ENCODE measurements at regions not wholly inside any gene's neighbourhood (a gene's known extent, or its start where the extent isn't known, plus 50 kb on each side); places are given as distances from the start of the nearest gene placed in this dataset.

- Mint-ChIP-seq H3K4me3 (no peak overlapping the region), H3K4me1 (ENCODE audit: low read depth) (no peaks in the 10 kb centered on the region), H3K36me3 (ENCODE audit: low read depth) (no peaks in the 10 kb centered on the region), H3K27me3 (peaks cover 3% of the 10 kb centered on the region), H3K27ac (no peak overlapping the region), H3K9me3 (peaks cover 6% of the 10 kb centered on the region)
Observed at GRCh38 chr14:81653626-81654025, 120.0 kb upstream of the SEL1L start.

- H3K4me3 Mint-ChIP-seq: no peak overlapping the region
- H3K27me3 Mint-ChIP-seq: peaks cover 3% of the 10 kb centered on the region
- no peak overlapping the region for H3K27ac Mint-ChIP-seq
- peaks cover 4% of the 10 kb centered on the region for H3K9me3 Mint-ChIP-seq
- H3K36me3 Mint-ChIP-seq (ENCODE audit: low read depth): no peaks in the 10 kb centered on the region
- H3K4me1 Mint-ChIP-seq (ENCODE audit: low read depth): no peaks in the 10 kb centered on the region
Observed at GRCh38 chr14:81655423-81656314, 122.0 kb upstream of the SEL1L start.

- Mint-ChIP-seq H3K4me3 (no peak overlapping the region), H3K27me3 (peaks cover 3% of the 10 kb centered on the region), H3K9me3 (peaks cover 4% of the 10 kb centered on the region), H3K27ac (no peak overlapping the region), H3K4me1 (ENCODE audit: low read depth) (no peaks in the 10 kb centered on the region), H3K36me3 (ENCODE audit: low read depth) (no peaks in the 10 kb centered on the region)
Observed at GRCh38 chr14:81656811-81657210, 123.2 kb upstream of the SEL1L start.

- Mint-ChIP-seq H3K36me3 (ENCODE audit: low read depth) (no peaks in the 10 kb centered on the region), H3K9me3 (no peaks in the 10 kb centered on the region), H3K27ac (no peak overlapping the region), H3K27me3 (no peaks in the 10 kb centered on the region), H3K4me1 (ENCODE audit: low read depth) (no peaks in the 10 kb centered on the region), H3K4me3 (no peak overlapping the region)
Observed at GRCh38 chr14:81662066-81662465, 128.4 kb upstream of the SEL1L start.

DNA sequence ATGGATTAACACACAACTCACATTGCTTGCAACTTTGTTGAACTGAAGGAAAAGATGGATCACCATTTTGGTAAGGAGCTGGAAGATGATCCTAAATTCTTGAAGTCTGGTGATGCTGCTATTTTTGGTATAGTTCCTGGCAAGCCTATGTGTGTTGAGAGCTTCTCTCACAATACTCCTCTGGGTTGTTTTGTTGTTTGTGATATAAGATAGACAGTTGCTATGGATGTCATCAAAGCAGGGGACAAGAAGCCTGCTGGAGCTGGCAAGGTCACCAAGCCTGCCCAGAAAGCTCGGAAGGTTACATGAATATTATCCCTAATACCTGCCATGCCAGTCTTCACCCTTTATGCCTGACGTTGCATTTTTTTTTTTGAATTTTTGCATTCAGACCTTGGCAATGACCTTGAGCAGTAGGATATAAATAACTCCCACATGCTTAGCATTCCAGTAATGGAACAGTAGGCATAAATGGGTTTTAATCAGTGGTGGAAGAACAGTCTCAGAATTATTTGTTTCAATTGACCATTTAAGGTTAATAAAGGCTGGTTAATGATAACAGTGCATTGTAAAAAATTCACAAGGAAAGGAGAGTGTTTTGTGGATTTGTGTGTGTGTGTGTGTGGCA is 129.0 kb upstream of the SEL1L start:
- no peaks in the 10 kb centered on the region for H3K27me3 Mint-ChIP-seq
- no peak overlapping the region for H3K27ac Mint-ChIP-seq
- no peaks in the 10 kb centered on the region for H3K36me3 Mint-ChIP-seq (ENCODE audit: low read depth)
- no peak overlapping the region for H3K4me3 Mint-ChIP-seq
- H3K4me1 Mint-ChIP-seq (ENCODE audit: low read depth): no peaks in the 10 kb centered on the region
- H3K9me3 Mint-ChIP-seq: no peaks in the 10 kb centered on the region

DNA sequence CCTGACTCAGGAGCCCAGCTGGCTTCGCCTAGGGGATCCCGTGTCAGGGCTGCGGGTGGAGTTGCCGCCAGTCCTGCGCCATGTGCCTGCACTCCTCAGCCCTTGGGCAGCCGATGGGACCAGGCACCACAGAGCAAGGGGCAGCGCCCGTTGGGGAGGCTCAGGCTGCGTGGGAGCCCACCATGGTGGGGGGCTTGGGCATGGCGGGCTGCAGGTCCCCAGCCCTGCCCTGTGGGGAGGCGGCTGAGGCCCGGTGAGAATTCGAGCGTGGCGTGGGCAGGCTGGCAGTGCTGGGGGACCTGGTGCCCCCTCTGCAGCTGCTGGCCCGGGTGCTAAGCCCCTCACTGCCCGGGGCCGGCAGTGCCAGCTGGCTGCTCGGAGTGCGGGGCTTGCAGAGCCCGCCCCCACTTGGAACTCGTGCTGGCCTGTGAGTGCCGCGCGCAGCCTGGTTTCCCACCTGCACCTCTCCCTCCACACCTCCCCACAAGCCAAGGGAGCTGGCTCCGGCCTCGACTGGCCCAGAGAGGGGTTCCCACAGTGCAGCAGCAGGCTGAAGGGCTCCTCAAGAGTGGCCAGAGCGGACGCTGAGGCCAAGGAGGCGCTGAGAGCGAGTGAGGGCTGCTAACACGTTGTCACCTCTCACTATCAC is 135.1 kb upstream of the SEL1L start:
- no peaks in the 10 kb centered on the region for H3K27me3 Mint-ChIP-seq
- no peak overlapping the region for H3K4me3 Mint-ChIP-seq

GRCh38 chr14:81669308-81669707 is 135.7 kb upstream of the SEL1L start:
- no peak overlapping the region for H3K27ac Mint-ChIP-seq
- no peaks in the 10 kb centered on the region for H3K36me3 Mint-ChIP-seq (ENCODE audit: low read depth)
- H3K4me3 Mint-ChIP-seq: no peak overlapping the region
- H3K27me3 Mint-ChIP-seq: peaks cover 2% of the 10 kb centered on the region
- no peaks in the 10 kb centered on the region for H3K4me1 Mint-ChIP-seq (ENCODE audit: low read depth)
- H3K9me3 Mint-ChIP-seq: no peaks in the 10 kb centered on the region

More for the DNA sequence above, 135.1 kb upstream of the SEL1L start:
- H3K9me3 Mint-ChIP-seq: no peaks in the 10 kb centered on the region
- no peaks in the 10 kb centered on the region for H3K4me1 Mint-ChIP-seq (ENCODE audit: low read depth)
- H3K27ac Mint-ChIP-seq: no peak overlapping the region
- no peaks in the 10 kb centered on the region for H3K36me3 Mint-ChIP-seq (ENCODE audit: low read depth)

GRCh38 chr14:81673930-81674329 is 140.3 kb upstream of the SEL1L start:
- Mint-ChIP-seq H3K9me3 (no peaks in the 10 kb centered on the region), H3K4me1 (ENCODE audit: low read depth) (no peaks in the 10 kb centered on the region), H3K27ac (no peak overlapping the region), H3K27me3 (peaks cover 7% of the 10 kb centered on the region), H3K4me3 (no peak overlapping the region), H3K36me3 (ENCODE audit: low read depth) (no peaks in the 10 kb centered on the region)

GRCh38 chr14:81676395-81676794 is 142.7 kb upstream of the SEL1L start:
- no peaks in the 10 kb centered on the region for H3K4me1 Mint-ChIP-seq (ENCODE audit: low read depth)

GRCh38 chr14:81676879-81677278 is 143.2 kb upstream of the SEL1L start:
- no peak overlapping the region for H3K4me3 Mint-ChIP-seq
- no peaks in the 10 kb centered on the region for H3K36me3 Mint-ChIP-seq (ENCODE audit: low read depth)
- H3K27ac Mint-ChIP-seq: no peak overlapping the region
- no peaks in the 10 kb centered on the region for H3K9me3 Mint-ChIP-seq
- no peaks in the 10 kb centered on the region for H3K4me1 Mint-ChIP-seq (ENCODE audit: low read depth)
- peaks cover 11% of the 10 kb centered on the region for H3K27me3 Mint-ChIP-seq

More at GRCh38 chr14:81676395-81676794, 142.7 kb upstream of the SEL1L start:
- Mint-ChIP-seq H3K27ac (no peak overlapping the region), H3K4me3 (no peak overlapping the region), H3K27me3 (peaks cover 11% of the 10 kb centered on the region), H3K9me3 (no peaks in the 10 kb centered on the region), H3K36me3 (ENCODE audit: low read depth) (no peaks in the 10 kb centered on the region)

- Mint-ChIP-seq H3K9me3 (no peaks in the 10 kb centered on the region), H3K4me3 (no peak overlapping the region), H3K36me3 (ENCODE audit: low read depth) (no peaks in the 10 kb centered on the region), H3K27me3 (peaks cover 14% of the 10 kb centered on the region), H3K4me1 (ENCODE audit: low read depth) (no peaks in the 10 kb centered on the region), H3K27ac (no peak overlapping the region)
Observed at GRCh38 chr14:81677736-81678135, 144.1 kb upstream of the SEL1L start.

- Mint-ChIP-seq H3K36me3 (ENCODE audit: low read depth) (no peaks in the 10 kb centered on the region), H3K4me3 (no peak overlapping the region), H3K4me1 (ENCODE audit: low read depth) (no peaks in the 10 kb centered on the region), H3K27ac (no peak overlapping the region), H3K27me3 (peaks cover 14% of the 10 kb centered on the region), H3K9me3 (no peaks in the 10 kb centered on the region)
Observed at GRCh38 chr14:81679226-81679625, 145.6 kb upstream of the SEL1L start.

GRCh38 chr14:81681541-81681940 is 147.9 kb upstream of the SEL1L start:
- no peak overlapping the region for H3K27ac Mint-ChIP-seq
- H3K4me3 Mint-ChIP-seq: no peak overlapping the region
- no peaks in the 10 kb centered on the region for H3K36me3 Mint-ChIP-seq (ENCODE audit: low read depth)
- peaks cover 8% of the 10 kb centered on the region for H3K27me3 Mint-ChIP-seq
- H3K4me1 Mint-ChIP-seq (ENCODE audit: low read depth): no peaks in the 10 kb centered on the region
- no peaks in the 10 kb centered on the region for H3K9me3 Mint-ChIP-seq

DNA sequence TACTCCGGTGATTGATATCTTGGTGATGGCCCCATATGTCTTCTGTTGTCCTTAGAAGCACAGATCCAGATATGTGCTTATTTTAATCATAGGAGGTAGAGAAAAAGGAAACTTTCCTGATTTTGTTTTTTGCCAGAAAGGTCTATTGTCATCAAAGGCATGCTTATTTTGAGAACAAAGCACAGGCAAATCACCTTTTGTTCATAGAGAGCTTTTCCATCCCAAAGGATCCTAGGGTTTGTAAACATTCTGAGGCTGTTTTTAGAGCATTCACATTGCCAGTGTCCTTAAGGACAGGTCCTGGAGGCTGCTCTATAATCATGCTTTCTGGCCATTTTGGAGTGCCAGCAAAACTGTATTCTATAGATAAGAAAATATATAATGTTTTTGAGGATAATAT is 148.5 kb upstream of the SEL1L start:
- H3K36me3 Mint-ChIP-seq (ENCODE audit: low read depth): no peaks in the 10 kb centered on the region
- H3K27ac Mint-ChIP-seq: no peak overlapping the region
- no peak overlapping the region for H3K4me3 Mint-ChIP-seq
- no peaks in the 10 kb centered on the region for H3K4me1 Mint-ChIP-seq (ENCODE audit: low read depth)
- H3K9me3 Mint-ChIP-seq: no peaks in the 10 kb centered on the region
- peaks cover 8% of the 10 kb centered on the region for H3K27me3 Mint-ChIP-seq

GRCh38 chr14:81682701-81683100 is 149.0 kb upstream of the SEL1L start:
- H3K4me3 Mint-ChIP-seq: no peak overlapping the region
- no peaks in the 10 kb centered on the region for H3K4me1 Mint-ChIP-seq (ENCODE audit: low read depth)
- peaks cover 8% of the 10 kb centered on the region for H3K27me3 Mint-ChIP-seq
- no peaks in the 10 kb centered on the region for H3K9me3 Mint-ChIP-seq
- no peak overlapping the region for H3K27ac Mint-ChIP-seq
- H3K36me3 Mint-ChIP-seq (ENCODE audit: low read depth): no peaks in the 10 kb centered on the region

Data from stimulated activated naive CD8-positive, alpha-beta T cell treated with anti-CD3 and anti-CD28 coated beads, Interleukin-15, Interleukin-2, amounts not matched to agents 100 ng/mL and 50 ng/mL, for 24 hours (primary cell).